GM19463 (cell line): ENCODE measurements at regions not wholly inside any gene's neighbourhood (a gene's known extent, or its start where the extent isn't known, plus 50 kb on each side); places are given as distances from the start of the nearest gene placed in this dataset.

ENCODE experiments used
- ATAC-seq: cut with Tn5 transposase; IDR thresholded peaks from one replicate; pipeline ENCODE4 v1.9.1; 2021; ENCODE audit warnings: mild to moderate bottlenecking, moderate library complexity; ENCODE audit not compliant: unreplicated experiment

DNA sequence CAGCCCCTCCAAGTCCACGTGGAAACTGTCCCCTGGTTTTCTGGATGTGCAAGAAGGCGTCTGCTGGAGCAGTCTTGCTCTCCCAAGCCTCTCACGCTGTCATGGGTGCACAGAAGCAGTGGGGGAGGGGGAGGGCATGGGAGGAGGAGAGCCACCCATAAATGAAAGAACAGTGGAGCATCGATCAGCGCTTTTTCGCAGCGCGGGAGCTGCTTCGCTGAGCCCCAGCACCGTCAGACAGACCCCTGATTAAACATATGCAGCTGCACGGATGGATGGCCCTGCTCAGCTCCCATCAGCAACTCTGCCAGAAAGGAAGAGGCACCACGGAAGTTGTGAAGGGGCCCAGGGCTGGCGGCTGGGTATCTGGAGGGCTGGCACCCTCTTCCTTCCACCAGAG lies 264.9 kb downstream of the UQCRFS1 start:
- no peak for ATAC-seq

DNA sequence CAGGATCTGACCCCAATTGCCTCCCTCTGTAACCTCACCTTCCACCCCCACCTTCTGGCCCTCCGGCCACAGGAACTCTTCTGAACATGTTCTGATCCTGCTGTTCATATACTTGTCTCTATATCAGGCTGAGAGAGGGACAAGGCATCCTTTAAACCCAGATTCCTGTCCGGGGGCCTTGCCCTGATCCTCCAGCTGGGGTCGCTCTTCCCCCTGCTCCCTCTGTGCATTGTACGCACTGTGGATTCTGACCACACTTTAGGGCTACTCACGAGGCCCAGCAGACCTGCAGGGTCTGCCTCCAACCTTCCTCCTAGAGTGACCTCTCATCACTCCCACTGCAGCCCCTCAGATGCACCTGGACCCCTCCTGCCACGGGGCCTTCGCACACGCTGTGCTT lies 269.3 kb downstream of the UQCRFS1 start:
- ATAC-seq, result no peak

DNA sequence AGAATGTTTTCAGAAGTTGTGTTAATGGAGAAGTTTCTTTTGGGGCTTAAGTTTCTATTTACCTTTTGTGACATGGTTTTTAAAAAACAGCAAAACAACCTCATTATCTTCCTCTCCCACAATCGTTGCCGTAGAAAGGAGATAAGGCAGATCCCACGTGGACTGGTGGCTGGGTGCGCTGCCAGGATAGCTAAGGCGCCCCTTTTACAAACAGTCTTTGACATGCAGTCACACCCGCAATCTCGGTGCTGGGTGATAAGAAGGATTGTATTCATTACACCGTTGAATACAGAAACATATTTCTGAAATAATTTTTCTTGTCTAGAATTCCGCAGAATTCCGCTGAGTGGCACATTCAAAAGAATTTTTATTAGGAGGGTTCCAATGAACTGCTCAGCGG lies 271.1 kb downstream of the UQCRFS1 start:
- no peak for ATAC-seq

DNA sequence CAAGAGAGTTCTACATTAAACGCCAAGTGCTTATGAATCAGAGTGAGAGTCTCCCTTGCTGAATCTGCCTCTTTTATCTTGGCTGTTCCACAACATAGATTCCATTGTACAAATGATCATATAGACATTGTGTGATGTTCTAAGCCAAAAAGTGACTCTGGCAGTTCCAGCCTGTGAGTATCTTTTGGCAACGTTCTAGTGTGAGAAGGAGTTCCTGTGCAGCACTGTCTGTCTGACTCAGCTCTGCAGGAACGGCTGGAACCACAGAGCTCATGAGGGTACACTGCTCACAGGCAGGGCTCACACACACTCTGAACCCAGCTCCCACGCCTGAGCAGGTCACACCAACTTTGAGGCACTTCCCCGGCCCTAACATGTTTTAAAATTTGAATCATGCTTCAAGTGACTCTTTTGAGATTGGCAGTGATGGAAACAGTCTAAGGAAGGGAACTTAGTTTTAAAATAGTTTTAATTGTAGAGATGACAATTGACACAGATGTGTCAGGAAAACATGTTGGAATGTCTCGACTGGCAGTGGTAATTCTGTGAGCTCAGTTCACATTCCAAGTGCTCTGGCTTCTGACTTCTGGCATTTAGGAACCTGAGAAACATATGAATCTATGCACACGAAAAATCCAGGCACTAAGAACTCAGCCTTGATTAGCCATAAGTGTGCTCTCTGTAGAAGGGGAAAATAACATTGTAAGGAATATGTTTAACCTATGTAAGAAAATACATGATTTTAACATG lies 272.0 kb downstream of the UQCRFS1 start:
- ATAC-seq, result no peak

DNA sequence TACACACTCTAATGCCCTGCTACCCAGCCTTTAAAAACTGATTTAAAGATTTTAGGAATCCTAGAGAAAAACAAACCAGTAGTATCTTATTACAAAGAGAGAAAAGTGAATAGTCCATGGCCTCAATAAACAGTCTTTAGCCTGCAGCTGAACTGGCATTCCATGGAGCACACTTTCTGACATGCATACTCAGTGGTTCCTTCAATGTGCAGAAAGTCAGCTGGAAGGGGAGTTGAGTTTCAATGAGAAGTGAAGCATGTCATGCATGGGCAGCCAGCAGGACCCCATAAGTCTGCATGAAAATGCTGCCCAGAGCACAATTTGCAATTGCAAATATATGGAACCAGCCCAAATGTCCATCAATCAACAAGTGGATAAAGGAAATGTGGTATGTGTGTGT lies 273.7 kb downstream of the UQCRFS1 start:
- ATAC-seq, result no peak

DNA sequence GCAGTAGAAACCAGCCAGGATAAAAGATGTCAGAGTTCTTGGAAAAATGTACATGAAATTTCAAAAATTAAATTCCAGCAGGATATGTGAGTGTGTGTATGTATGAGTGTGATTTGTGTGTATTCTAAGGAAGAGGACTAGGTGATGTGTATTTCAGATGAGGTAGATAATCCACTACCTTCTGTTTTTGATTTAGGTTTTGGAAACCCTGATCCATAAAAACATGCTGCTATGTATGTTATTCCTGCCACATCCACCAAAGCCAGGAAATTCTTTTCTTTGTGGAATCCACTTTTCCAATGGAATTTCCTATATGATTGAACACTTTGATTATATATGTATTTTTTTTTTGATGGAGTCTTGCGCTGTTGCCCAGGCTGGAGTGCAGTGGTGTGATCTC lies 276.9 kb downstream of the UQCRFS1 start:
- no peak for ATAC-seq

DNA sequence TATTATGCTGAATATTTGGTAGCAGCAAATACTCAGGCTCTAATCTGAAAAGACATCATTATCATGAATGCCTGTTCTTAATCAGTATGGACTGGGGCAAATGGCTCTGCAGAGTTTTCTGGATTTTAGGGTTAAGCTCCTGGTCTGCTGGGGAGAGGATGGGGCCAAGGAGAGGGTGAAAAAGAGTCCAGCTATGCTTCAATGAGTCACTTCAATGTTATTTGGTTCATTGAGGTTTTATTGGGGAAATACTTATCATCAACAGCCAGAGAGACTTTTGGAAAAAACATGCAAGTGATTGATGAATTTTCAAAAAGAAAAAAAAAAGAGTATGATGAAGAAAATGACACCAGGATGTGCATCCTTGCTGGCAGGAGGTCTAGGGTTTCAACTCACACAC lies 278.3 kb downstream of the UQCRFS1 start:
- ATAC-seq, result no peak

DNA sequence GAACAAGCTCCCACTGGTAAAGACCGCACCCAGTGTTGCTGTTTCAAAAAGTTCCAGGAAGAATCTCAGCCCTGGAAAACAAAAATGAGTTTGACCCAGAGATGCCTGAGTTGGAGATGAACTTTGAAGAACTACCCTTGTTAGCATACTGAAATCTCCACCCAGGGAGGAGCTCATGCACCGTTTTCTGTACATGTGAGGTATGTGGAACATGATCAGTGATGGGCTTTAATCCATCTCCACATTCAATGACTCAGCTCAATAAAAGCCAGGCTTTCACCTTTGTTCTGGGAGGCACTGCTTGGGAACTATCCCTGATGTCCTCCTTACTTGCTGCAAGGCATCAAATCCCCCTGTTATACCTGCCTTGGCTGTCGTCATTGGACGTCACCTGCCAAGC lies 279.9 kb downstream of the UQCRFS1 start:
- no peak for ATAC-seq

DNA sequence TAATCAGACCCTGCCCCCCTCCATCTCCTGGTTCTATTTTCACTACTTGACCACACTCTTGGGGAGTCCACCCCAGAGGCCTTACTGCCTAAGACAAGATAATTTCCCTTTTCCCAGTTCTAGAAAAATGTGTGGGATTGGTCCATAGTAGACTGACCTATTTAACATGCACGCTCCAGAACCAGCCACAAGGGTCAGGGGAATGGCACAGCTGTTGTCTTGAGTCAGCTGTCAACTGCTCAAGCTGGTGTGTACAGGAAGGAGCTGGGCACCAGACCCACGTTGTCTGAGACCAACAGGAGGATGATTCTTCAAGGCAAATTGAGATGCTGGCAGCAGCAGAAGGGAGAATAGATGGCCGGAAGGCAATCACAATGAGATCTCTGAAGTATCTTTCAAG lies 280.5 kb downstream of the UQCRFS1 start:
- no peak for ATAC-seq

DNA sequence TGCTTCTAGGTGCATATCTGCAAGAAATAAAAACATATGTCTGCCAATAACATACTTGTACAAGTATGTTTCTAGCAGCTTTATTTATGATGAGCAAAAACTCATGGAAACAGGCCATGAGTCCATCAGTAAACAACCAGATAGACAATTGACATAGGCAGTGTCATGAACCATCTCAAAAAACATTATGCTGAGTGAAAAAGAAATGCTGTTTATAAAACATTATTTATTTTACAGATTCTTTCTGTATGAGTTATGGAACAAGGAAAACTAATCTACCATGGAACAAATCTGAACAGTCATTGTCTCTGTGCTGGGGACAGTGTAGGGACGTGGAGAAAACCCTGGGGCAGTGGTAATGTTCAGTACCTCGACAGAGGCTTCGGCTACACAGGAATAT lies 283.9 kb downstream of the UQCRFS1 start:
- ATAC-seq, result no peak

DNA sequence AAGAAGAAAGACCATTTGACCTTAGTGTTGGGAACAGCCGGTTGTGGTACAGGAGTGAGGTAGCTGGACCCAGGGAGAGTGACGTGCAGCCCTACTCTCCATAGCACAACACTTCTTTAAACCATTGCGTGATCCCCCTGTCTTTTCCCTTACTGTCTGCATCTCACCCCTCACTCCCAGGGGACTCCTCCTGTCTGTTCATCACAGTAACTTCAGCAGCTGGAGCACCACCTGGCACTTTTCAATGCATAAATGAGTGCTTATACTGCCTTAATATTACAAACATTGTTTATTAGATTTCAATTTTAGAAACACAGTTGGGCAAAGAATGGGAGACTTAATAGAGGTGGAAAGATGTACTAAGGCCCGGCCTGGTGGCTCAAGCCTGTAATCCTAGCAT lies 285.5 kb downstream of the UQCRFS1 start:
- no peak for ATAC-seq

DNA sequence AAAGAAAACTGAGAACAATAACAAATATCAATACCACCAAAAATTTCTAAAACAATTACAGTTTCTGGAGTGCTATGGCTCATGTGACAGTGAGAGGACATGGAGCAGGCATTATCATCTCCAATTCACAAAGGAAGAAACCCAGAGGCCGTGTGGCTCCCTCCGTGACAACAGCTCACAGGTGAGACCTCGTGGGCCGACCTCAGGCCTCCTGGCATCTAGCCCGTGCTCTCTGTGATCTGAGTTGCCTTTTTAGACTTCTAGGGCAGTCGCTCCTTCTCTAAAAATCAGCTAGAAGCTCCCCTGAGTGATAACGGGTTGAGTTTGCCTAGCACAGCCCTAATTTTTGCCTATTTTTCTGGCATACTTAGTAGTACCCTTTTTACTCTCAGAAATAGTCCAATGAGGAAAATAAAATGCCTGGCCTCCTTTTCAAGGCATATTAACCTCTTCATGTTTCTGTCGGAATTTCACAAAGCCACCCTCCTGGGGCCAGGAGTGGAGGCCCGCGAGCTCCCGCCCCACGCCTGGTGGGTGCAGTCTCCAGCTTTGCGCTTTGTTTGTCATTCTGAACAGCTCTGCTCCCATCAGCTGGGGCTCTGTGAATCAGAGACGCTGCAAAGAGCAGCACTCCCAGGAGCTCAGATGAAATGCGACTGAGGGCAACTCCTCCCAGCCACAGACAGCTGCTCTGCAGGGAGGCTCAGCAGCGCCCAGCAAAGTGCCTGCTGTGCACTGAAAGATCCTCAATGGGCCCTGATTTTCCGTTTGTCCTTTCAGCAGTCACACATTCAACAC lies 292.5 kb downstream of the UQCRFS1 start:
- no peak for ATAC-seq

DNA sequence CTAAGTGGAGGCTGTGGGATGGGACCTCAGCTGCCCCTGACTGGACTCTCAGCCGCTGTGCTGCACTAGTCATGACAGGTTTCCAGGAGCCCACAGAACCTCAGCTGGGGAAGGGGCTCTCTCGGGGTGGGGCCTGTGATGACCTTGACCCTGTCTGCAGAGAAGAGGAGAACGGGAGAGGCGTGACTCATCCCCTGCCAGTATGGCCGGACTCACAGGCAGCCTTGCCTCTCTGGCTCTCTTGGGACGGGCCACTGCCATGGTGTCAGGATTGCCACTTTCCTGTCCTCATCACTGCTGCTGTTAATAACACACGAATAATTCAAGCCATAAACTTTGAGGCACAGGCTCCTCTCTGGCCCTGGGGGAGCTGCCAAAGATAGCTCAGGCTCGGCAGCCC lies 295.3 kb downstream of the UQCRFS1 start:
- ATAC-seq, result no peak

DNA sequence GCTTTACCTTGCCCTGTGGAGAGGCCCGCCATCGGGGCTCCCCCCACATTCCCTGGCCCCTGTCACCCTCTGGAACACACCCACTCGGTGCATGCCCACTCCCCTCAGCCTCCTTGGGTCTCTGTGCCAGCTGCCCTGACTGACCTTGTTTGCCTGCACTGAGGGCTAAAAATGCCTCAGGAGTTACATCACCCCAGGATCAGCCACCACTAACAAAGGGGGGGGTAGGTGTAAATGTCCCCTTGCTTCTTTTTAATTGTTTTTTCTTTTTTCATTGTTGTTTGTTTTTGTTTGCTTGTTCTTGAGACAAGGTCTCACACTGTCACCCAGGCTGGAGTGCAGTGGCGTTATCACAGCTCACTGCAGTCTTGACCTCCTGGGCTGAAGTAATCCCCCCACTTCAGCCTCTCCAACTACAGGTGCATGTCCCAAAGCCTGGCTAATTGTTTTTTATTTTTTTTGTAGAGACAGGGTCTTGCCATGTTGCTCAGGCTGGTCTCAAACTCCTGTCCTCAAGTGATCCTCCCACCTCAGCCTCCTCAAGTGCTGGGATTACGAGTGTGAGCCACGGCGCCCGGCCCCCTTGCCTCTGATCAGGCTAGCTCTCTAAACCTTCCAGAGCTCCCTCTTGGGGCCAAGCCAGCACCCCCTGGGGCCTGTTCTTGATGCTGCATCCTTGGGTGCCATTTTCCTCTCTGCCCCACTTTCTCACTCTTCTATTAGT lies 297.1 kb downstream of the UQCRFS1 start:
- no peak for ATAC-seq

DNA sequence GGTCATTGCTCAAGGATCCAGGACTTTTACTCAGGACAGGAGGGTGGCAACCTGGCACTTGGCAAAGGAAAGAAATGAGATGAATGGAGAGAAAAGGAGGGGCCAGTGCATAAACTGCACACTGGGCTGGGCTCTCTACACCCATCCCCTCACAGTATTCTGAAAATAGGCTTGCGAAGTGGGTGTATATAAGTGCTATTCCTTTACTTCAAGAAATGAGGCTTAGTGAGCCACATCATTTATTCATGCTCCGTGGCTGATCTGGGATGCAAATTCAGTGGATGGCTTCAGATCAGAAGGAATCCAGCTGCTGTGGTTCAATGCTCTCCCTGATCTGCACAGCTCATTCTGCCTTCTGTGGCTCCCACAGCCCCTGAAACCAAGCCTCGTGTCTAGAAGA lies 297.7 kb downstream of the UQCRFS1 start:
- ATAC-seq, result no peak

DNA sequence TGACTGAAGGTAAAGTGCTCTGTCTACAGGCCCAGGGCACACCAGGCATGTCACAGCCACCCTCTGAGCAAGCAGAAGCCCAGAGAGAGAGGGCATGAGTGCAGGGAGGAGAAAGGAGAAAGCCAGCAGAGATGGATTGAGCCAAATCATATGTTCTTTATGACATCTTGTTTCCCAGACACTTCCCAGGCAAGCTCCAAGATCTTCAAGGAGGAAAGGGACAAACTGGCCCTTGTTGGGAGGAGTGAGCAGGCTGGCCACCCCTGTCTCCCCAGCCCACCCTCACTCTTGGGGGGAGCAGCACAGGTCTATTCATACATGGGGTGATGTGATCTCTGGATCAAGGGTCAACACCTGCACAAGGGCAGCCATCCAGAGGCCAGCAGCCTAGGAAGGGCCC lies 298.8 kb downstream of the UQCRFS1 start:
- no peak for ATAC-seq

DNA sequence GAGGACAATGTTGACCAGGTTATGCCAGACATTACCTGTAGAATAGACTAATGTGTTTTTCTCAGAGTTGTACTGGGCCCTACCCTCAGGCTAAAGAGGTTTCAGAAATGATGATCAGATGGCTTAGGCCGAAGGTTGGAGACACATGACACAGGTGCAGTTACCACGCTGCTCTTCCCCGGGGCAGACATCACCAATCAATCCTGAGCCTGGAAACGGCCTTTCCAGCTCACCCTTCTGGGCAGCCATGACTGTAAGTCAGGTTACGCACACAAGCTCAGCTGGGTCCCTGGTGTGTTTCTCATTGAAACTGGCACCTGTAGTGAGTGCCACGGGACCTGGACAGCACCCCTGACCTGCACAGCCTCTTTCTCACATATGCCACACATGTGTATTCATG lies 299.3 kb downstream of the UQCRFS1 start:
- no peak for ATAC-seq

DNA sequence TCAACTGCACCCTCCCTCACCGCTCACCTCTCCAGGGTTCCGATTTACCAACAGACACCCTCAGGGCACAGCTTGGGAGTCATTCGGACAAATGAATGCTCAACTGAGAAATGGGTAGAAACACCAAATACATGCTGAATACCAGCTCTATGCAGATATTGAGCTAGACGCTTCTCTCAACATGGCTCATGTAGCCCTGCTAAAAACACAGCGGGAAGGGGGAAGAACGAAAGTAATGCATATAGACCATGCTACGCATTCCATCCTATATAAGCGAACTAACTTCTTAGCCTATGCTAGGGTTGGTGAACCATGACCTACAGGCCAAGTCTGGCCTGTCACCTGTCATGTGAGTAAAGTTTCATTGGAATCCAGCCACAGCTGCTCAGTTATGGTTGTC lies 304.0 kb downstream of the UQCRFS1 start:
- ATAC-seq, result no peak

DNA sequence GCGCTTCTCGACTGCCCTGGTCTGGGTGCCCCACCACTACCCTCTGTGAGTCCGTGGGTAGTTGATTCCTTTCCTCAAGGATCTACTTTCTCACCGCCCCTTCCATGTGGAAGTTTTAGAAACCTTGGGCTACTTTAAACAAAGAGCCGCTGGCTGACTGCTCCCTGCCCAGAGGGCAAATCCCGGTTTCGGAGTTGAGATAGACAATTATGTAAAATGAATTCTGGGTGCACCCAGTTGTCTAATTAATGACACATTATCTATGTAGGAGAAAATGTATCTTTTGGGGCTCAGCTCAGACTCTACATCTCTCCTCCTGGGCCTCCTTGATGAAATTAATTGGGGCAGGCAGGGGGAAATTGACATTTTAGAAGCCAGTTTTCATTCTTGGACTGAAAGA lies 305.4 kb downstream of the UQCRFS1 start:
- ATAC-seq, result no peak

DNA sequence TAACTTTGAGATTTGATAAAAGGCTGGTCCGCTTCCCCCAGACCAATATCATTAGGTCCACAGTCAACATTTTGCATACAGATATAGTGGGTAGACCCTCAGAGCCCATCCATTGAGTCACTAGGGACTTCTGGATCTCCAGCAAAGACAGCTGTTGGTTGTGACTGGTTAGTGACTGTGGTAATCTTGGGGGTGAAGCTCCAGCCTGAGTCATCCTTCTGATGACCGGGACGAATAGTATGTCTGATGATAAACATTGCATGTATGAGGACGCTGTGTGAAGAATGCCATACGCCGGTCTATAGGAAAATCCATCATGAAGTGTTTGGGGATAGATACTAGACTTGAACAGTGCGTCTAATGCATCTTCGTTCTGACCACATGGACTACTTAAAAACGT lies 307.0 kb downstream of the UQCRFS1 start:
- no peak for ATAC-seq

DNA sequence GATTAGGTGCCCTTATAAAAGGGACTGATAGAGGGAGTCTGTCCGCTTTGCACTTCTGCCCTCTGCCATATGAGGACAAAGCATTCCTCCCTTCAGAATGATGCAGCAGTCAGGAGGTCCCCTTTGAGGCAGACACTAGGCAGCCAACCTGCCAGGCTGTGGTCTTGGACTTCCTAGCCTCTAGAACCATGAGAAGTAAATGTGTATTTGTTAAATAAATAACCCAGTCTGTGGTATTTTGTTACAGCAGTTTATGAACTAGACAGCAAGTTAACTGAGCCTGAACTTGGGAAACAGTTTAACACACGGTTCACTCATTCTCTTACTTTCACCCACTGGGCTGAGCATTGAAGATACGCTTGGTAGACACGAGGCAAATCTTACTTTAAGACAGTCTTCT lies 313.2 kb downstream of the UQCRFS1 start:
- no peak for ATAC-seq

DNA sequence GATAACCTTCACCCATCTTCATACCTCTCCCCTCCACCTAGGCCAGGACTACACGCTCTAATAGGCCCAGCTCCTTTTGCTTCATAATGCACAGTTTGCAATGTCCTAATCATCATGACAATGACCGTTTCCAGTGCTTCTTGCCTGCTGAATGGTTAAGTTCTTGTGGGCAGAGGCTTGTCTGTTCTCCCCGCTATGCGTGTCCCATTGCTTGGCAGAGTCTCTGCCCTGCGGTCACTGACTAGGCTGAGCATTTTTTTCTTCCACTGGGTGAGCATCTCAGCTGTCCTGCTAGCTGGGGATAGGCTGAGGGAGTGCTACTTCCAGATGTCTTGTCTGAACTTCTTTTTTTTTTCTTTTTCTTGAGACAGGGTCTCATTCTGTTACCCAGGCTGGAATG lies 314.7 kb downstream of the UQCRFS1 start:
- ATAC-seq, result no peak
